H1 (cell line): ENCODE measurements at regions not wholly inside any gene's neighbourhood (a gene's known extent, or its start where the extent isn't known, plus 50 kb on each side); places are given as distances from the start of the nearest gene placed in this dataset.

Experiments
- CTCF ChIA-PET: fragments of 300-600 bp; sonication (Branson Sonifier 250); formaldehyde crosslinking; loops from one replicate; lab custom pipeline; 2021; ENCODE audit not compliant: partially characterized antibody; lab: Charles Lee
- POLR2A ChIA-PET: fragments of 300-600 bp; sonication (Branson Sonifier 250); formaldehyde crosslinking; loops from one replicate; lab custom pipeline; 2021; ENCODE audit warnings: inconsistent platforms; ENCODE audit not compliant: partially characterized antibody; lab: Charles Lee
- DNase-seq, 2 experiments: peaks; one replicate each; pipeline versions ENCODE4 v3.0.0 to v3.0.0-alpha.2; 2010 to 2022; ENCODE audit warnings: low spot score in 2 of 2, low read depth in 1 of 2, mixed read lengths in 1 of 2
- FAIRE-seq: peaks from 2 replicates; lab custom pipeline; 2011; peaks lifted over from hg19 to GRCh38; lab: Jason Lieb, UNC
- H2AFZ ChIP-seq: 2 replicates; pipeline ENCODE4 v1.8.1; 2012; ENCODE audit warnings: low read length, inconsistent platforms
- H2AK5ac ChIP-seq: 2 replicates; pipeline ENCODE4 v1.6.1; 2013; ENCODE audit warnings: low read depth, low read length
- H2BK120ac ChIP-seq: replicated peaks from 2 replicates; pipeline ENCODE3; 2013; ENCODE audit warnings: low read depth, low read length, inconsistent platforms
- H2BK12ac ChIP-seq: 2 replicates; pipeline ENCODE4 v1.6.1; 2013; ENCODE audit warnings: low read depth, low read length
- H2BK15ac ChIP-seq: 2 replicates; pipeline ENCODE4 v1.6.1; 2013; ENCODE audit warnings: low read length
- H2BK20ac ChIP-seq: 2 replicates; pipeline ENCODE4 v1.6.1; 2013; ENCODE audit warnings: low read length
- H2BK5ac ChIP-seq: 2 replicates; pipeline ENCODE4 v1.6.1; 2013; ENCODE audit warnings: low read depth, low read length
- H3K14ac ChIP-seq: 2 replicates; pipeline ENCODE4 v1.6.1; 2013; ENCODE audit warnings: inconsistent platforms; ENCODE audit not compliant: insufficient read length
- H3K18ac ChIP-seq: 2 replicates; pipeline ENCODE4 v1.6.1; 2013; ENCODE audit warnings: low read length; ENCODE audit errors: extremely low read depth
- H3K23ac ChIP-seq: 2 replicates; pipeline ENCODE4 v1.6.1; 2013; ENCODE audit warnings: inconsistent platforms; ENCODE audit not compliant: insufficient read length
- H3K23me2 ChIP-seq: 2 replicates; pipeline ENCODE4 v1.6.1; 2013; ENCODE audit warnings: low read depth, low read length
- H3K27ac ChIP-seq: 2 replicates; pipeline ENCODE4 v1.6.1; 2011; ENCODE audit warnings: low read depth, low read length, inconsistent platforms
- H3K27me3 ChIP-seq, 4 experiments: replicated peaks in 1 of 4; 1 replicate in 1 of 4; 2 replicates in 3 of 4; pipeline versions ENCODE4 v1.6.1 to v1.8.1; 2011 to 2013; ENCODE audit warnings: low read length in 3 of 4, mild to moderate bottlenecking in 3 of 4, inconsistent platforms in 2 of 4, mixed read lengths in 2 of 4, moderate library complexity in 1 of 4; ENCODE audit not compliant: control insufficient read depth in 3 of 4, insufficient read depth in 3 of 4; ENCODE audit errors: extremely low read depth in 1 of 4
- H3K36me3 ChIP-seq, 4 experiments: 2 replicates each; pipeline versions ENCODE4 v1.6.1 to v1.8.1; 2011 to 2013; ENCODE audit warnings: mild to moderate bottlenecking in 4 of 4, low read length in 3 of 4, moderate library complexity in 2 of 4, control low read depth in 1 of 4, inconsistent platforms in 1 of 4; ENCODE audit not compliant: insufficient read depth in 4 of 4, control insufficient read depth in 2 of 4
- H3K4ac ChIP-seq: replicated peaks from 2 replicates; pipeline ENCODE3; 2013; ENCODE audit warnings: low read length, low read depth, mixed read lengths, inconsistent platforms; ENCODE audit not compliant: insufficient read length
- H3K4me1 ChIP-seq, 4 experiments: replicated peaks in 1 of 4; 1 replicate in 1 of 4; 2 replicates in 3 of 4; pipeline versions ENCODE4 v1.6.1 to v1.8.1; 2011 to 2013; ENCODE audit warnings: low read length in 3 of 4, inconsistent platforms in 2 of 4, mixed read lengths in 1 of 4; ENCODE audit not compliant: insufficient read depth in 4 of 4, control insufficient read depth in 3 of 4
- H3K4me2 ChIP-seq, 2 experiments: 2 replicates each; pipeline versions ENCODE4 v1.6.1 to v1.8.1; 2011 to 2013; ENCODE audit warnings: low read depth in 2 of 2, low read length in 2 of 2, control low read depth in 1 of 2, inconsistent platforms in 1 of 2, mild to moderate bottlenecking in 1 of 2; ENCODE audit not compliant: insufficient read depth in 1 of 2
- H3K4me3 ChIP-seq, 4 experiments: fragments of 200-600, 300-600 bp in 1 of 4; sonication (generic), shearing (Covaris generic), sonication (Bioruptor Twin) in 1 of 4; 2 replicates each; pipeline versions ENCODE4 v1.5.1 to v1.8.1; 2011 to 2016; ENCODE audit warnings: low read length in 4 of 4, low read depth in 3 of 4, control low read depth in 2 of 4, inconsistent platforms in 2 of 4, mild to moderate bottlenecking in 2 of 4, mixed read lengths in 1 of 4, moderate library complexity in 1 of 4; ENCODE audit not compliant: insufficient read depth in 2 of 4; ENCODE audit errors: extremely low read depth in 1 of 4
- H3K56ac ChIP-seq: replicated peaks from 2 replicates; pipeline ENCODE3; 2013; ENCODE audit warnings: low read depth, mild to moderate bottlenecking, mixed read lengths, low read length, inconsistent platforms; ENCODE audit not compliant: insufficient read length
- H3K79me1 ChIP-seq: 2 replicates; pipeline ENCODE4 v1.6.1; 2013; ENCODE audit warnings: low read depth, low read length, control low read depth
- H3K79me2 ChIP-seq, 2 experiments: 2 replicates each; pipeline versions ENCODE4 v1.6.1 to v1.8.1; 2012 to 2013; ENCODE audit warnings: low read length in 2 of 2, mild to moderate bottlenecking in 2 of 2, inconsistent platforms in 1 of 2; ENCODE audit not compliant: insufficient read depth in 2 of 2, control insufficient read depth in 1 of 2
- H3K9ac ChIP-seq, 4 experiments: replicated peaks in 1 of 4; 1 replicate in 1 of 4; 2 replicates in 3 of 4; pipeline versions ENCODE4 v1.6.1 to v1.8.1; 2011 to 2013; ENCODE audit warnings: low read depth in 3 of 4, low read length in 3 of 4, control low read depth in 2 of 4, mild to moderate bottlenecking in 2 of 4, moderate library complexity in 2 of 4, inconsistent platforms in 1 of 4; ENCODE audit errors: extremely low read depth in 1 of 4
- H3K9me3 ChIP-seq, 2 experiments: 2 replicates each; pipeline versions ENCODE4 v1.6.1 to v1.8.1; 2012 to 2013; ENCODE audit warnings: mild to moderate bottlenecking in 2 of 2, moderate library complexity in 2 of 2, control low read depth in 1 of 2, inconsistent platforms in 1 of 2, low read depth in 1 of 2, low read length in 1 of 2, mixed read lengths in 1 of 2; ENCODE audit not compliant: insufficient read depth in 2 of 2
- H4K20me1 ChIP-seq, 2 experiments: replicated peaks in 1 of 2; 2 replicates each; pipeline versions ENCODE3 to v1.8.1; 2011 to 2013; ENCODE audit warnings: inconsistent platforms in 2 of 2, low read length in 2 of 2, mild to moderate bottlenecking in 1 of 2; ENCODE audit not compliant: insufficient read depth in 2 of 2, control insufficient read depth in 1 of 2
- H4K5ac ChIP-seq: 2 replicates; pipeline ENCODE4 v1.6.1; 2013; ENCODE audit warnings: low read length, low read depth, mixed read lengths, inconsistent platforms; ENCODE audit not compliant: insufficient read length
- H4K8ac ChIP-seq: 2 replicates; pipeline ENCODE4 v1.8.0; 2013; ENCODE audit warnings: mild to moderate bottlenecking, moderate library complexity, low read length, inconsistent platforms; ENCODE audit not compliant: insufficient read depth; ENCODE audit errors: extremely low read depth
- H4K91ac ChIP-seq: replicated peaks from 2 replicates; pipeline ENCODE3; 2013; ENCODE audit warnings: low read length, mixed read lengths, inconsistent platforms; ENCODE audit not compliant: insufficient read length
- CBX5 ChIP-seq: fragments of 300-800, 300-1000 bp; sonication (generic); IDR thresholded peaks from 2 replicates; pipeline ENCODE4 v1.7.1; 2016; ENCODE audit warnings: antibody characterized with exemption, low read length, low read depth
- CEBPB ChIP-seq: IDR thresholded peaks from 2 replicates; pipeline ENCODE4 v1.6.1; 2012; ENCODE audit warnings: low read depth, low read length
- CREB1 ChIP-seq: IDR thresholded peaks from 2 replicates; pipeline ENCODE4 v1.6.1; 2012; ENCODE audit warnings: inconsistent platforms
- HDAC6 ChIP-seq: IDR thresholded peaks from one replicate; pipeline ENCODE4 v1.7.1; 2012; ENCODE audit warnings: low read depth, mild to moderate bottlenecking, inconsistent platforms, low read length, moderate library complexity
- POLR2AphosphoS5 ChIP-seq: IDR thresholded peaks from 2 replicates; pipeline ENCODE4 v1.6.1; 2011; ENCODE audit warnings: low read depth, low read length
- RFX5 ChIP-seq: IDR thresholded peaks from 2 replicates; pipeline ENCODE4 v1.6.1; 2011; ENCODE audit warnings: low read depth, low read length, improper control_type of control experiment, borderline replicate concordance
- WGBS, 2 experiments: shearing (Covaris generic) in 1 of 2; methylation state at CpG; one replicate each; pipeline versions ENCODE4 v1.1.6 to v1.1.7; 2013 to 2015; ENCODE audit warnings: low lambda C conversion rate in 2 of 2, mixed read lengths in 2 of 2, inconsistent platforms in 1 of 2, low coverage in 1 of 2, missing lambda C conversion rate in 1 of 2; ENCODE audit not compliant: insufficient replicate concordance in 2 of 2, insufficient coverage in 1 of 2, insufficient read length in 1 of 2; ENCODE audit errors: extremely low coverage in 1 of 2, missing lambda C conversion rate in 1 of 2; 5-methylcytosine and 5-hydroxymethylcytosine counted together

DNA sequence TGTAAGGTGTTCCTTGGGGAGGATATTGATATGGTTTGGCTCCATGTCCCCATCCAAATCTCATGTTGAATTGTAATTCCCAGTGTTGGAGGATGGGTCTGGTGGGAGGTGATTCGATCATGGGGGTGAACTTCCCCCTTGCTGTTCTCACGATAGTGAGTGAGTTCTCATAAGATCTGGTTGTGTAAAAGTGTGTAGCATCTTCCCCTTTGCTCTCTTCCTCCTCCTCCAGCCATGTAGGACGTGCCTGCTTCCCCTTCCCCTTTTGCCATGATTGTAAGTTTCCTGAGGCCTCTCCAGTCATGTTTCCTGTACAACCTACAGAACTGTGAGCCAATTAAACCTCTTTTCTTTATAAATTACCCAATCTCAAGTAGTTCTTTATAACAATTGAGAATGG lies 458.7 kb downstream of the LPIN1 start:
- H3K18ac ChIP-seq: no peak overlapping the region
- no peak overlapping the region for H4K5ac ChIP-seq
- WGBS, 2 experiments: 88% methylated on average over 3 of the region's 3 CpGs; no CpG with 5 or more reads in 1 of the 2 experiments
- H2BK120ac ChIP-seq: no peak overlapping the region
- no peak overlapping the region for H3K27ac ChIP-seq
- ChIA-PET POLR2A (no interaction called here), CTCF (no interaction called here)
- H3K4me1 ChIP-seq: peaks cover 0 to 3% (median 0%) of the 10 kb centered on the region in 4 experiments; a peak in 1 of 7 replicates
- no peak overlapping the region for H3K9ac ChIP-seq
- H3K23ac ChIP-seq: no peak overlapping the region
- H3K27me3 ChIP-seq: no peaks in the 10 kb centered on the region
- no peaks in the 10 kb centered on the region for H3K79me2 ChIP-seq
- no peaks in the 10 kb centered on the region for H4K20me1 ChIP-seq
- H3K79me1 ChIP-seq: no peaks in the 10 kb centered on the region
- H2BK15ac ChIP-seq: no peak overlapping the region
- no peak overlapping the region for H3K56ac ChIP-seq
- no peaks in the 10 kb centered on the region for H3K36me3 ChIP-seq
- no peaks in the 10 kb centered on the region for H3K23me2 ChIP-seq
- no peak for DNase-seq
- H4K8ac ChIP-seq: no peak overlapping the region
- H4K91ac ChIP-seq: no peak overlapping the region
- TF ChIP-seq HDAC6: no peak
- no peak for TF ChIP-seq POLR2AphosphoS5
- no peak for TF ChIP-seq CEBPB
- no peak for TF ChIP-seq CREB1
- TF ChIP-seq RFX5: no peak
- TF ChIP-seq CBX5: no peak
- H3K9me3 ChIP-seq: 0 out of 4 replicates have a peak, but pooled peaks cover 0 to 3% of the 10 kb centered on the region in 2 experiments
- no peak overlapping the region for H3K4ac ChIP-seq
- no peak overlapping the region for H2BK20ac ChIP-seq
- no peak overlapping the region for H2AFZ ChIP-seq
- H3K4me2 ChIP-seq: no peak overlapping the region
- no peak for FAIRE-seq
- H2BK12ac ChIP-seq: no peak overlapping the region
- H2BK5ac ChIP-seq: no peak overlapping the region
- H3K14ac ChIP-seq: no peak overlapping the region
- H2AK5ac ChIP-seq: no peak overlapping the region
- no peak overlapping the region for H3K4me3 ChIP-seq
